GM23338 (cell line): ENCODE measurements at regions not wholly inside any gene's neighbourhood (a gene's known extent, or its start where the extent isn't known, plus 50 kb on each side); places are given as distances from the start of the nearest gene placed in this dataset.

Source experiments
- EZH2 ChIP-seq: fragments of 200-600 bp; sonication (generic); IDR thresholded peaks from one replicate; pipeline ENCODE4 v1.8.0; 2017; ENCODE audit warnings: antibody characterized with exemption, mild to moderate bottlenecking, low read depth; ENCODE audit not compliant: unreplicated experiment
- TF ChIP-seq, protein P1 (sequence below), 2 experiments: fragments of 200-600 bp in 1 of 2; sonication (generic) in 1 of 2; conservative IDR thresholded peaks; 2 replicates each; pipeline versions ENCODE4 v1.5.1 to v1.6.1; 2016 to 2017; ENCODE audit warnings: antibody characterized with exemption in 2 of 2, low read depth in 2 of 2, mild to moderate bottlenecking in 2 of 2, moderate library complexity in 1 of 2

DNA sequence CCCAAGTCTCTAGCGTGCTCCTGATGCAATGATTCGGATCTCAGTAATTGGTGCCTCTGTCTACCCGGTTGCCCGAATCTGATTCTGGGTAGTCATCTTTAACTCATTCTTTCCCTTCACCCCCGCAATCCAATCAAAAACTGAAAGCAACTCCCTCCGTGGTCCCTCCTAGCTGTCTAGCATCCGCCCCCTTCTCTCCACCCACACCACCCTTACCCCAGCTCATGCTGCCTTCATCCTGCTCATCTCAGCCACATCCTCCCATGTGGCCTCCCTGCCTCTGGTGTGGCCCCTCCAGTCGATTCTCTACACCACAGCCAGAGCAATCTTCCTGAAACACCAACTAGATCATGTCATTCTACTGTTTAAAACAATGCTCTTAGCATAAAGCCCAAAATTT, 62.3 kb downstream of the TTC32 start:
- TF ChIP-seq, protein P1, sequence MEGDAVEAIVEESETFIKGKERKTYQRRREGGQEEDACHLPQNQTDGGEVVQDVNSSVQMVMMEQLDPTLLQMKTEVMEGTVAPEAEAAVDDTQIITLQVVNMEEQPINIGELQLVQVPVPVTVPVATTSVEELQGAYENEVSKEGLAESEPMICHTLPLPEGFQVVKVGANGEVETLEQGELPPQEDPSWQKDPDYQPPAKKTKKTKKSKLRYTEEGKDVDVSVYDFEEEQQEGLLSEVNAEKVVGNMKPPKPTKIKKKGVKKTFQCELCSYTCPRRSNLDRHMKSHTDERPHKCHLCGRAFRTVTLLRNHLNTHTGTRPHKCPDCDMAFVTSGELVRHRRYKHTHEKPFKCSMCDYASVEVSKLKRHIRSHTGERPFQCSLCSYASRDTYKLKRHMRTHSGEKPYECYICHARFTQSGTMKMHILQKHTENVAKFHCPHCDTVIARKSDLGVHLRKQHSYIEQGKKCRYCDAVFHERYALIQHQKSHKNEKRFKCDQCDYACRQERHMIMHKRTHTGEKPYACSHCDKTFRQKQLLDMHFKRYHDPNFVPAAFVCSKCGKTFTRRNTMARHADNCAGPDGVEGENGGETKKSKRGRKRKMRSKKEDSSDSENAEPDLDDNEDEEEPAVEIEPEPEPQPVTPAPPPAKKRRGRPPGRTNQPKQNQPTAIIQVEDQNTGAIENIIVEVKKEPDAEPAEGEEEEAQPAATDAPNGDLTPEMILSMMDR (conservative IDR thresholded peaks at IDR 0.05; ENCODE audit: low read depth in 2 of 2), result no peak
- no peak for TF ChIP-seq EZH2
